GM21390 (cell line): ENCODE measurements at regions not wholly inside any gene's neighbourhood (a gene's known extent, or its start where the extent isn't known, plus 50 kb on each side); places are given as distances from the start of the nearest gene placed in this dataset.

Experiments used
- ATAC-seq: cut with Tn5 transposase; IDR thresholded peaks from one replicate; pipeline ENCODE4 v1.9.1; 2021; ENCODE audit not compliant: unreplicated experiment

- no peak for ATAC-seq
Observed at GRCh38 chr16:80198311-80199299, 342.2 kb upstream of the DYNLRB2 start.

- ATAC-seq, result no peak
Observed at GRCh38 chr16:80197741-80198201, 343.0 kb upstream of the DYNLRB2 start.

DNA sequence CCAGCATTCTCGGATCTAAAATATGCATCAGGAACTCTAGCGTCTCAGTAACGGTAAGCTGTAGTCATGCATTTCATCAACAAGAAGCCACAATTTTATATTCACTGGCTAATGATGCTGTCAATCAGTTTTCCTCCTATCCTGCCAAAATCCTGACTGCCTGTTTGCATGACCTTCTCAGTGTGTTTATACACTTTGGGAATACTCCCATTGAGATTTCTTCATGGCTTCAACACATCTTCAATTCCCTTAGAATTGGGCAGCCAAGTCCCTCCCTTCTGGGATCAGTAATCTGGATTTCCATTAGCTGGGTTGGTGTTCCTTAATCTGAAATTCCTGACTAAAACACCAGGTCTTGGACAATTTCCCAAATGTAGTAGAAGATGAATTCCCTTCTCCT is 348.9 kb upstream of the DYNLRB2 start:
- no peak for ATAC-seq

DNA sequence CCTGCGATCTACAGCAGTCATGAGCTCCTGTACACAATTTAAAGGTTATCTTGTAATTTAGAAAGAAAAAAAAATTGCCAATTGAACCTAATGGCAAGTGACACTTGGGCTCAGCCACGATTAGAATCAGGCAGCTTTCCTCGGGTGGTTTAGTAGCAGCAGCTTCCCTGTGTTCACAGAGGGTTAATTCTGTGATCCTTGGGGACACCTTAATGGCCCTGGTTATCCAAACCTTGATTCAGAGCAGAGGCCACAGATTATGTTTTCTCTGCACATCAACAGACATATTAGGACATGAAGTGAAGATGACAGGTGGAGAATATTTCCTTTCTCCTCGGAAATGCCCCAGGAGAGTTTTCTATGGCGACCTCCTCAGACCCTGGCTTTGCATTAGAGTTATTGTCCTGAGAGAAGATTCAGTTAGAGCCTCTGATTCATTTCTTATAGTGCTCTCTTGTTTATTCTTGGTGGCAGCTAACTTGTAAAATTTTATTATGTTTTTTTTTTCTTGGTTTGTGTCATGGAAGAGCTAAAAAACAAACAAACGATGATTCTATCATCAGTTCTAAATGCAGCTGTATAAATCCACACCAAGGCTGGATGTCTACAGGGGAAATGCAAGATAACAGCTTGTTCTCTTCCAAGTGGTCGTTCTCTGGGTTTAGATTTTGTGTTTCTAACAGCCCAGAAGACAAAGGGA is 351.2 kb upstream of the DYNLRB2 start:
- no peak for ATAC-seq

GRCh38 chr16:80176114-80176513 is 364.7 kb upstream of the DYNLRB2 start:
- no peak for ATAC-seq

GRCh38 chr16:80175011-80175410 is 365.8 kb upstream of the DYNLRB2 start:
- ATAC-seq, result no peak

DNA sequence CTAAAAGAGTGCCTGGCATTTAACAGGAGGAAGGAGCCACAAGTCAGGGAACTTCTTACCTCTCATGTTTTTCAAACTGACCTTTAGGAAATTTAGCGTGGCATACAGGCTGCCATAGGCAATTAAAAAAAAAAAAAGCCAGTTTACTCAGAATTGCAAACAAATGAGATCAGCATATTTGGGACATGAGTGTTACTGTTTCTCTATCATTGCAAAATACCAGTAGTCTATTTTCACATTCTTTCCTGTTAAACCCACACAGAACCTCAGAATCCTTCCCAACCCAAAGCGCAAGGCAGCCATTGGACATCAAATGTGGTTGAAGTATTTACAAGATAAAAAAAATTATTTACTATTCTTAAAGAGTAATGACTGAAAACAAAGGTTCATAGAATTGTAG is 366.4 kb upstream of the DYNLRB2 start:
- ATAC-seq, result no peak

DNA sequence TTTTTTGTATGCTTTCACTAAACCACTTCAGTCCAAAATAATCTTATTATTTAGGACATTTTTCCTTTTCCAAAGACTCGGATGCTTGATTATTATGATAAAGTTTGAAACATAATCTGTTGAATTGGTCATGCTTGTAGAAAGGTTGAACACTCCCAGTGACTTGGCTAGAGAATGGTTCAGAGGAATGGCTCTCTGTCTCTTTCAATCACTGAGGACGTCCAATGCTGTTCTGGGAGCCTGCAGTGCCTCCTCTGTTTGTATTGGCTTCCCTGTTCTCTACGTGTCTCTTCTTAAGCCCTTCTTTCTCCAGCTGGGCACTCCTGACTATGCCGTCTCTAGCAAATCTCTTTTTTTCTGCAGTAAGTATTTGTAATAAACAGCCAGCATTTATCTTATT is 369.0 kb upstream of the DYNLRB2 start:
- no peak for ATAC-seq

GRCh38 chr16:80171199-80171598 is 369.6 kb upstream of the DYNLRB2 start:
- ATAC-seq, result no peak

GRCh38 chr16:80167657-80168390 is 373.0 kb upstream of the DYNLRB2 start:
- ATAC-seq, result no peak

DNA sequence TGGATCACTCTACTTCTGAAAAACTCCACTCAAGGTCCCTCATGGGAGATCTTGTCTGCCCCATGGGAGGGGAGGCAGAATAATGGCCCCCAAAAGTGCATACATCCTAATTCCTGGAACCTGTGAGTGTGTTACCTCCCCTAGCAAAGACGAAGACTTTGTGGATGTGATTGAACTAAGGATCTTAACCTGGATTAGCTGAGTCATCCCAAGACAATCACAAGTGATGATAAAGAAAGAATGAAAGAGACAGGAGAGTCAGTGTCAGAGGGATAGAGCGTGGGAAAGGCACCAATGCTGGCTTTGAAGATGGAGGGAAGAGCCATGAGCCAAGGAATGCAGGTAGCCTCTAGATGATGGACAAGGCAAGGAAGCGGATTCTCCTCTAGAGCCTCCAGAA is 374.7 kb upstream of the DYNLRB2 start:
- ATAC-seq, result no peak

DNA sequence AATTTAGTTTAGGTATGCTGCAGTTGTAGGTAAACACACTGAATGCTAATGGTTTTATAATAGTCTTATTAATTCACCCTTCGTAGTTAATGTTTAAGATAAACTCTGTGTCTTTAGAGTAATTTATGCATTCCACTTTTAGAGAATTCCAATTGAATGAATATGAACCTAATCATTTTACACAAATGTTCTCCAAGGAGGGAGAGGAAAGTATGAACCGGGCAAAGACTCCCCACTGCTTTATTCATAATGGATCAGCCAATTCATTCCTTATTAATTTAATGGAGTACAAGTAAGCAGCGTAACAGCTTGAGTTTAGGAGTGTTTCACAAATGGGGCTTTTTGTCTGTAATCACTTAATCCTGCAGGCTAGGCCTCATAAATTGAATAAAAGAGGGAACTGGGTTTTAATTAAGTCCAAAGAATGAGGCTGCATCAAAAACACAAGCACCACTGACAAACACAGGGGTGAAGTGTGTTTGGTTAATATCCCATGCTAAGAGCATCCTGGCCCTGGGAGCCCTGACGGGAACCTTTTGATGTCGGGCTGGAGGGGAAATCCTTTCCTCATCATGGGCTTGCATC is 375.7 kb upstream of the DYNLRB2 start:
- no peak for ATAC-seq

DNA sequence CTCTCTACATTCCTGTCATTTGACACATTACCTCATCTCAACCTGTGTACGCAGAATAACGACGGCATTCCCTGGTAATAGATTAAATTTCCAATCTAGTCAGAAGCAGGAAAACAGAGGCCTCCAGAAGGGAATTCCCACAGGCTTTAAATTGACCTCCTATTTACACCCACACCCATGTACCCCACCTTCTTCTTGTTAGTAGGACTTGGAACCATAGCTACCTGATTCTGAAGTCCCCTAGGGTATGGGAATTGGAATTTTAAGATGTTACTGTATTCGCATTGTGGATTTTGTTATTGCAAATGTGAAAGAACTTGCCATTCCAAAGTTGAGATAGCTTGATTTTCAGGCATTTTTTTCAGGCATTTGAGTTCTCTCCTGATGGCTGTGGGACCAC is 377.5 kb upstream of the DYNLRB2 start:
- ATAC-seq, result no peak

DNA sequence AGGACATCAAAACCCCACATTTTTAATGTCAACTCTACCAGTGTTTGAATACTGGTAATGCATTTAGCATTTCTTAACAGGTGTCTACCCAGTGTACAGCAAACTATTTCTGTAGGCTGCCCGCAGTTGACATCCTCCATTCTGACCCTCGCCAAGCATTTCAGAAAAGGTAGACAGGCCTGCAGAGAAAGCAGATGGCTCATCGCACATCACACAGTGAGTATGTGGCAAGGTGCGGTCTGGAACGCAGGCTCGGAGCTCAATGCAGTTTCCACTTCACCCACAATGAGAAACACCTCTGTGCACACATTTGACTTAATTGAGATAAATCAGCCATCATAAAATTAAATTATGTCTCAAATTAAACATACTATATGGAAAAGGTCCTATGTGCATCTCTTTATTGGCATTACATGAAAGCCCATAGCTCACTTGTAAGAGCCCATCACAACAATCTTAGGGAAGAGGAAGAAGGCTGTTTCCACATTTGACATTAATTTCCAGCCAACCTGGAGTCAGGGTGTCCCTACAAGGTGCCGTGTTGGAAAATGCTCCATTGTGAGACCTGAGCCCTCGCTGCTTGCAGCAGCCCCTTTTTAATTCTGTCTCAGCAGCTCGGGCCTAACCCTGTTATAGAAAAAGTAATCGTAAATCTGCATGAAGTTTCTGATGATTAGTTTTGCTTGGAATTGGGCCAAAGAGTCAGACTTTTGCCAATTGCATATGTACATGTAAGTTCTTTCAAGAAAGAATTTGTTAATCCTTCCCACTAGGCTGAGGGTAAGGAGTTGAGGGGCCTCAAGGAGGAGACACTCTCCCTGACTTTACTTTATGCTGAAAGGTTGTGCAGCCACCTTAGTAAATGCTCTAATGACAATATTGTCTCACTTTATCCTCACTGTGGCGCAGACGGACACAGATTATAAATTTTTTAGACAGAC is 378.7 kb upstream of the DYNLRB2 start:
- ATAC-seq, result no peak

DNA sequence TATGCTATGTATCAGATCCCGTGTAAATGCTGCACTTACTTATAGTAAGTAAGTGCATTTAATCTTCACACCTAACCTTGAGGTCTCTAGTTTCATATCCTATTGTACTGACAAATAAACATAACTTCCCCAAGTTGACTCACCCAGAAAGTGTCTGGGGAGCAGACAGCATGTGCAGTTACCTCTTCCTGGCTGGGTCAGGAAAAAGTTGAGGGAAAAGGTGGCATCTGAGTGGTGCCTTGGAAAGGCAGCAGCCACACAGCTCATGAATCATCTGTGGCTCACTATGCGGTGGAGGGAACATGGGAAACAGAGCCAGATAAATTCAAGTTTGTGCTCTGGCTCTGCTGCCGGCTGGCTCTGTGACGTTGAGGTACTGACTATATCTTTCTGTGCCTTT is 382.0 kb upstream of the DYNLRB2 start:
- no peak for ATAC-seq

GRCh38 chr16:80151722-80152111 is 389.1 kb upstream of the DYNLRB2 start:
- ATAC-seq, result no peak

- no peak for ATAC-seq
Observed at GRCh38 chr16:80150978-80151721, 389.6 kb upstream of the DYNLRB2 start.

DNA sequence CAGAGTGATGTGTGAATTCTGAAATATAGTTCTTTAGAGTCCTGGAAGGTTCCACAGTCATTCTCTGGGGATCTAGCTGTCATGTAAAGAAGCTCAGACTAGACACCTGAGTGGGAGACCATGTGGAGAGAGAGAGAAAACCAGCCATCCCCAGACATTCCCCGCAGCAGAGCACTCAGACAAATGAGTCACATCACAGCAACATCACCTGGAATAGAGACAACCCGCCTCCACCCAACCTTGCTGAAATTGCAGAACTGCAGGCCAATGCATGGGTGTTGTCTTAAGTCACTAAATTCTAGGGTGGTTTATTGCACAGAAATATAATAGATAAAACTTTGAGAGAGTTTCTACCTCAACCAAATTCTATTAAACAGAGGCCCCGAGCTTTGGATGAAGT is 392.0 kb upstream of the DYNLRB2 start:
- ATAC-seq, result no peak

GRCh38 chr16:80147026-80147655 is 393.7 kb upstream of the DYNLRB2 start:
- no peak for ATAC-seq
